Fibroblast of skin of back (primary cell): ENCODE measurements at regions not wholly inside any gene's neighbourhood (a gene's known extent, or its start where the extent isn't known, plus 50 kb on each side); places are given as distances from the start of the nearest gene placed in this dataset.

ENCODE experiments used
- DNase-seq: peaks from one replicate; pipeline ENCODE4 v3.0.0-alpha.2; 2013

- DNase-seq, result no peak
Observed at GRCh38 chr5:152884006-152884405, 478.9 kb upstream of the NMUR2 start.

- no peak for DNase-seq
Observed at GRCh38 chr5:152900332-152900731, 495.3 kb upstream of the NMUR2 start.

GRCh38 chr5:152901754-152902153 is 496.7 kb upstream of the NMUR2 start:
- DNase-seq, result no peak

- no peak for DNase-seq
Observed at GRCh38 chr5:152905286-152905685, 500.2 kb upstream of the NMUR2 start.

- no peak for DNase-seq
Observed at GRCh38 chr5:152907488-152908245, 502.6 kb upstream of the NMUR2 start.

- DNase-seq, result no peak
Observed at GRCh38 chr5:152912924-152913323, 507.8 kb upstream of the NMUR2 start.

GRCh38 chr5:152932621-152933020 is 527.5 kb upstream of the NMUR2 start:
- DNase-seq, result no peak

- no peak for DNase-seq
Observed at GRCh38 chr5:152933056-152933455, 528.0 kb upstream of the NMUR2 start.

- no peak for DNase-seq
Observed at GRCh38 chr5:152938630-152939029, 533.6 kb upstream of the NMUR2 start.

- no peak for DNase-seq
Observed at GRCh38 chr5:152942633-152943336, 537.7 kb upstream of the NMUR2 start.

GRCh38 chr5:152953788-152954483 is 536.5 kb upstream of the GRIA1 start:
- no peak for DNase-seq

GRCh38 chr5:152956943-152957613 is 533.4 kb upstream of the GRIA1 start:
- no peak for DNase-seq

GRCh38 chr5:152978141-152978835 is 512.2 kb upstream of the GRIA1 start:
- DNase-seq, result no peak

- DNase-seq, result no peak
Observed at GRCh38 chr5:152987131-152987530, 503.3 kb upstream of the GRIA1 start.

GRCh38 chr5:152990217-152990616 is 500.3 kb upstream of the GRIA1 start:
- no peak for DNase-seq

- no peak for DNase-seq
Observed at GRCh38 chr5:152990649-152991048, 499.8 kb upstream of the GRIA1 start.

GRCh38 chr5:152994033-152994680 is 496.3 kb upstream of the GRIA1 start:
- no peak for DNase-seq

- no peak for DNase-seq
Observed at GRCh38 chr5:152995214-152995725, 495.2 kb upstream of the GRIA1 start.

GRCh38 chr5:153005711-153006110 is 484.8 kb upstream of the GRIA1 start:
- no peak for DNase-seq

- DNase-seq, result no peak
Observed at GRCh38 chr5:153006681-153007080, 483.8 kb upstream of the GRIA1 start.

GRCh38 chr5:153014194-153014593 is 476.3 kb upstream of the GRIA1 start:
- no peak for DNase-seq

GRCh38 chr5:153018121-153018520 is 472.3 kb upstream of the GRIA1 start:
- no peak for DNase-seq
